IMR-90 (cell line): ENCODE measurements at regions not wholly inside any gene's neighbourhood (a gene's known extent, or its start where the extent isn't known, plus 50 kb on each side); places are given as distances from the start of the nearest gene placed in this dataset.

Experiments
- ATAC-seq: fragments of 200-7000 bp; cut with Tn5 transposase; 2 replicates; pipeline ENCODE4 v1.9.1; 2020; ENCODE audit warnings: low read depth, mild to moderate bottlenecking, moderate library complexity
- BruUV-seq: library from RNA; stranded (reverse); fragments of 400-500 nt; replicated peaks from 2 replicates; lab custom pipeline; 2021; lab: Mats Ljungman, UMichigan
- CTCF ChIA-PET: fragments of 300-600 bp; formaldehyde crosslinking; extraction: SDS; loops from one replicate; lab custom pipeline; 2021; ENCODE audit warnings: antibody characterized with exemption; lab: Yijun Ruan, JAX
- POLR2A ChIA-PET: fragments of 300-600 bp; sonication (Branson Sonifier 250); formaldehyde crosslinking; loops from one replicate; lab custom pipeline; 2022; ENCODE audit warnings: antibody characterized with exemption; ENCODE audit not compliant: unreplicated experiment; lab: Charles Lee
- DNase-seq: peaks from one replicate; pipeline ENCODE4 v3.0.0; 2013
- H2AFZ ChIP-seq: replicated peaks from 2 replicates; pipeline ENCODE3; 2013; ENCODE audit warnings: low read length, mild to moderate bottlenecking; ENCODE audit not compliant: poor library complexity
- H2AK5ac ChIP-seq: 2 replicates; pipeline ENCODE4 v1.6.1; 2013; ENCODE audit warnings: low read depth, low read length, inconsistent platforms
- H2AK9ac ChIP-seq: replicated peaks from 2 replicates; pipeline ENCODE3; 2013; ENCODE audit warnings: mild to moderate bottlenecking, low read depth, low read length, moderate library complexity; ENCODE audit not compliant: poor library complexity
- H2BK120ac ChIP-seq: 2 replicates; pipeline ENCODE4 v1.6.1; 2013; ENCODE audit warnings: low read depth, low read length, inconsistent platforms
- H2BK15ac ChIP-seq: 3 replicates; pipeline ENCODE4 v1.6.1; 2013; ENCODE audit warnings: low read depth, low read length, inconsistent platforms
- H2BK20ac ChIP-seq: 2 replicates; pipeline ENCODE4 v1.6.1; 2013; ENCODE audit warnings: low read depth, mild to moderate bottlenecking, inconsistent platforms, low read length, moderate library complexity
- H2BK5ac ChIP-seq: 2 replicates; pipeline ENCODE4 v1.6.1; 2013; ENCODE audit warnings: mild to moderate bottlenecking, low read depth, low read length, inconsistent platforms; ENCODE audit not compliant: poor library complexity, severe bottlenecking
- H3K14ac ChIP-seq: replicated peaks from 2 replicates; pipeline ENCODE4 v1.6.1; 2013; ENCODE audit warnings: low read depth, low read length, inconsistent platforms
- H3K18ac ChIP-seq: 2 replicates; pipeline ENCODE4 v1.6.1; 2013; ENCODE audit warnings: low read depth, low read length, control low read depth
- H3K23ac ChIP-seq: 2 replicates; pipeline ENCODE4 v1.6.1; 2013; ENCODE audit warnings: low read depth, low read length, inconsistent platforms
- H3K27ac ChIP-seq: 2 replicates; pipeline ENCODE4 v1.5.1; 2013; ENCODE audit warnings: mild to moderate bottlenecking, control low read depth, low read length; ENCODE audit not compliant: insufficient read depth
- H3K27me3 ChIP-seq: 2 replicates; pipeline ENCODE4 v1.6.1; 2013; ENCODE audit warnings: low read length; ENCODE audit not compliant: control insufficient read depth, insufficient read depth
- H3K36me3 ChIP-seq: 2 replicates; pipeline ENCODE4 v1.6.1; 2013; ENCODE audit warnings: low read length, mixed read lengths; ENCODE audit not compliant: control insufficient read depth, insufficient read depth
- H3K4ac ChIP-seq: 2 replicates; pipeline ENCODE4 v1.6.1; 2013; ENCODE audit warnings: low read depth, low read length, inconsistent platforms
- H3K4me1 ChIP-seq: 2 replicates; pipeline ENCODE4 v1.6.1; 2013; ENCODE audit warnings: low read length, mixed read lengths; ENCODE audit not compliant: control insufficient read depth, insufficient read depth
- H3K4me2 ChIP-seq: 2 replicates; pipeline ENCODE4 v1.6.1; 2013; ENCODE audit warnings: low read depth, mild to moderate bottlenecking, control low read depth, low read length, moderate library complexity
- H3K4me3 ChIP-seq: 2 replicates; pipeline ENCODE4 v1.5.1; 2013; ENCODE audit warnings: low read depth, mild to moderate bottlenecking, control low read depth, low read length, moderate library complexity; ENCODE audit not compliant: insufficient read depth
- H3K56ac ChIP-seq: 2 replicates; pipeline ENCODE4 v1.6.1; 2013; ENCODE audit warnings: low read length, inconsistent platforms; ENCODE audit not compliant: insufficient read depth; ENCODE audit errors: extremely low read depth
- H3K79me1 ChIP-seq, 2 experiments: 2 replicates each; pipeline ENCODE4 v1.6.1; 2013; ENCODE audit warnings: low read length in 2 of 2, inconsistent platforms in 1 of 2, low read depth in 1 of 2
- H3K9ac ChIP-seq: 2 replicates; pipeline ENCODE4 v1.6.1; 2013; ENCODE audit warnings: low read depth, low read length, control low read depth
- H3K9me1 ChIP-seq: 2 replicates; pipeline ENCODE4 v1.6.1; 2013; ENCODE audit warnings: low read length, inconsistent platforms; ENCODE audit not compliant: insufficient read depth
- H3K9me3 ChIP-seq: 2 replicates; pipeline ENCODE4 v1.6.1; 2013; ENCODE audit warnings: low read length; ENCODE audit not compliant: control insufficient read depth, insufficient read depth
- H4K20me1 ChIP-seq: 2 replicates; pipeline ENCODE4 v1.6.1; 2013; ENCODE audit warnings: low read length, inconsistent platforms; ENCODE audit not compliant: insufficient read depth
- H4K5ac ChIP-seq: 2 replicates; pipeline ENCODE4 v1.6.1; 2013; ENCODE audit warnings: mild to moderate bottlenecking, low read depth, low read length, control low read depth
- H4K8ac ChIP-seq, 2 experiments: 2 replicates each; pipeline ENCODE4 v1.6.1; 2013; ENCODE audit warnings: low read depth in 2 of 2, low read length in 2 of 2, control low read depth in 1 of 2, inconsistent platforms in 1 of 2
- H4K91ac ChIP-seq: 2 replicates; pipeline ENCODE4 v1.6.1; 2013; ENCODE audit warnings: low read depth, low read length, inconsistent platforms; ENCODE audit not compliant: insufficient read depth
- MAFK ChIP-seq: IDR thresholded peaks from 2 replicates; pipeline ENCODE4 v1.6.1; 2012; ENCODE audit warnings: low read depth, low read length, improper control_type of control experiment
- MXI1 ChIP-seq: IDR thresholded peaks from 2 replicates; pipeline ENCODE4 v1.6.1; 2012; ENCODE audit warnings: low read depth, mild to moderate bottlenecking, low read length, moderate library complexity, borderline replicate concordance
- RAD21 ChIP-seq: IDR thresholded peaks from 2 replicates; pipeline ENCODE4 v1.6.1; 2012; ENCODE audit warnings: low read length, improper control_type of control experiment
- RCOR1 ChIP-seq: IDR thresholded peaks from 2 replicates; pipeline ENCODE4 v1.6.1; 2012; ENCODE audit warnings: mild to moderate bottlenecking, low read length, improper control_type of control experiment; ENCODE audit not compliant: insufficient replicate concordance
- RFX5 ChIP-seq: IDR thresholded peaks from 2 replicates; pipeline ENCODE4 v1.8.0; 2012; ENCODE audit warnings: low read depth, mild to moderate bottlenecking, low read length, moderate library complexity
- SMC3 ChIP-seq: fragments of 150-350 bp; IDR thresholded peaks from 2 replicates; pipeline ENCODE4 v1.6.1; 2016; ENCODE audit warnings: low read depth, mild to moderate bottlenecking, antibody characterized with exemption, low read length, moderate library complexity
- WGBS, 2 experiments: methylation state at CpG; one replicate each; pipeline versions ENCODE4 v1.1.5 to v1.1.7; 2013; ENCODE audit warnings: missing lambda C conversion rate in 2 of 2; ENCODE audit not compliant: insufficient read length in 1 of 2; ENCODE audit errors: extremely low coverage in 2 of 2; 5-methylcytosine and 5-hydroxymethylcytosine counted together
- dilution Hi-C: fragments of 300-500 bp; cut with HindIII; formaldehyde crosslinking; loops from one replicate; pipeline ENCODE4 v1.14.3; 2018; ENCODE audit warnings: low sequenced_read_pairs; ENCODE audit not compliant: unreplicated experiment
- in situ Hi-C: fragments of 300-500 bp; cut with MboI; formaldehyde crosslinking; loops from 3 replicates; pipeline ENCODE4 v1.14.3; 2019; ENCODE audit warnings: low sequenced_read_pairs, inconsistent platforms, mixed read lengths
- intact Hi-C: fragments of 100-400 bp; cut with micrococcal nuclease; formaldehyde crosslinking; loops from 2 replicates; pipeline ENCODE4 v1.10.0; 2022

GRCh38 chr2:144082777-144083176 lies 437.1 kb downstream of the ZEB2 start:
- no TSS peak for BruUV-seq
- Histone ChIP-seq H3K56ac (peak overlapping the region; percentile 35), H3K23ac (peak overlapping the region; percentile 92), H3K27me3 (no peaks in the 10 kb centered on the region), H3K9ac (no peak overlapping the region), H2AK5ac (peak overlapping the region; percentile 91), H4K5ac (peak overlapping the region; percentile 76; the same call in 1 of the 2 replicates), H3K4me2 (no peak overlapping the region), H4K20me1 (no peaks in the 10 kb centered on the region), H2BK20ac (peak overlapping the region; percentile 98), H2BK5ac (peak overlapping the region; percentile 100), H3K36me3 (no peaks in the 10 kb centered on the region), H3K27ac (peak overlapping the region; percentile 49), H3K4ac (peak overlapping the region; percentile 97), H4K8ac (peak overlapping the region; percentile 95 to 99), H3K4me1 (peaks cover 20% of the 10 kb centered on the region; the same call in 1 of the 2 replicates), H2AK9ac (peak overlapping the region; percentile 0), H2AFZ (peak overlapping the region; percentile 1), H4K91ac (peak overlapping the region; percentile 96), H3K9me1 (peaks cover 6% of the 10 kb centered on the region), H3K9me3 (no peaks in the 10 kb centered on the region), H3K18ac (peak overlapping the region; percentile 87), H2BK120ac (peak overlapping the region; percentile 98), H3K79me1 (peaks cover 4 to 5% of the 10 kb centered on the region in 2 experiments; a peak in 2 of 4 replicates), H2BK15ac (peak overlapping the region; percentile 71), H3K14ac (peak overlapping the region; percentile 95), H3K4me3 (no peak overlapping the region)
- intact Hi-C loops (loop anchor here (5.0 kb wide), 2 partner anchors 250 to 430 kb away; a partner anchor contains a TSS), dilution Hi-C loops (no loop called here), in situ Hi-C loops (no loop called here)
- TF ChIP-seq RFX5 (no peak), RCOR1 (no peak), MXI1 (no peak), SMC3 (no peak), RAD21 (no peak), MAFK (no peak)
- ATAC-seq (no peak), DNase-seq (no peak)
- WGBS, 2 experiments: no CpG with 5 or more reads among the region's 3 CpGs
- ChIA-PET CTCF (no interaction called here), POLR2A (no interaction called here)
